Gastrocnemius medialis (tissue), 4 donors: ENCODE measurements at regions not wholly inside any gene's neighbourhood (a gene's known extent, or its start where the extent isn't known, plus 50 kb on each side); places are given as distances from the start of the nearest gene placed in this dataset.

ENCODE experiments used
- ATAC-seq, 2 donors: fragments of 150-250 bp; one replicate each; pipeline ENCODE4 v1.9.1; 2016
- DNase-seq, 2 donors: peaks; one replicate each; pipeline ENCODE4 v3.0.0-alpha.2; 2019
- H3K27ac ChIP-seq, 4 donors: fragments of 200-600 bp; sonication (generic); 1 replicate in 1 of 4; 2 replicates in 3 of 4; pipeline ENCODE4 v1.5.1; 2016 to 2018; ENCODE audit warnings: mild to moderate bottlenecking in 2 of 4, moderate library complexity in 1 of 4
- H3K27me3 ChIP-seq, 3 donors: fragments of 200-600 bp; sonication (generic) in 2 of 3; 1 replicate in 1 of 3; 2 replicates in 2 of 3; pipeline versions ENCODE4 v1.5.1 to v1.6.0; 2016 to 2019; ENCODE audit warnings: mild to moderate bottlenecking in 1 of 3, moderate library complexity in 1 of 3
- H3K36me3 ChIP-seq, 2 donors: fragments of 200-600 bp; sonication (generic) in 1 of 2; one replicate each; pipeline ENCODE4 v1.5.1; 2017 to 2018
- H3K4me1 ChIP-seq, 2 donors: fragments of 200-600 bp; sonication (generic) in 1 of 2; one replicate each; pipeline ENCODE4 v1.5.1; 2016 to 2017; ENCODE audit warnings: mild to moderate bottlenecking in 2 of 2
- H3K4me3 ChIP-seq, 4 donors: fragments of 200-600 bp; sonication (generic) in 3 of 4; 1 replicate in 1 of 4; 2 replicates in 3 of 4; pipeline ENCODE4 v1.5.1; 2016 to 2019; ENCODE audit warnings: mild to moderate bottlenecking in 2 of 4
- H3K9me3 ChIP-seq, 3 donors: fragments of 200-600 bp; sonication (generic) in 2 of 3; 1 replicate in 1 of 3; 2 replicates in 2 of 3; pipeline ENCODE4 v1.5.1; 2016 to 2019
- POLR2A ChIP-seq, 2 donors: fragments of 450-650 bp; IDR thresholded peaks; one replicate each; pipeline ENCODE4 v1.6.1; 2017; ENCODE audit warnings: antibody characterized with exemption in 2 of 2, mild to moderate bottlenecking in 2 of 2, moderate library complexity in 2 of 2
- in situ Hi-C, 4 donors: fragments of 200-750 bp; cut with MboI; loops; one replicate each; pipeline versions ENCODE4 v1.15.0 to v1.8.0; 2017; ENCODE audit warnings: low sequenced_read_pairs in 4 of 4
- intact Hi-C: fragments of 100-400 bp; cut with DNase I; formaldehyde crosslinking; loops from one replicate; pipeline ENCODE4 v1.15.1; 2023; ENCODE audit warnings: low total_unique reads
- TF ChIP-seq, protein P1 (sequence below), 5 experiments: fragments of 450-650 bp in 3 of 5; fragments of 200-600 bp in 2 of 5; sonication (generic) in 2 of 5; IDR thresholded peaks in 4 of 5; conservative IDR thresholded peaks in 1 of 5; 1 replicate in 4 of 5; 2 replicates in 1 of 5; pipeline ENCODE4 v1.5.1; 2016 to 2019; ENCODE audit warnings: antibody characterized with exemption in 5 of 5, mild to moderate bottlenecking in 3 of 5, moderate library complexity in 3 of 5

DNA sequence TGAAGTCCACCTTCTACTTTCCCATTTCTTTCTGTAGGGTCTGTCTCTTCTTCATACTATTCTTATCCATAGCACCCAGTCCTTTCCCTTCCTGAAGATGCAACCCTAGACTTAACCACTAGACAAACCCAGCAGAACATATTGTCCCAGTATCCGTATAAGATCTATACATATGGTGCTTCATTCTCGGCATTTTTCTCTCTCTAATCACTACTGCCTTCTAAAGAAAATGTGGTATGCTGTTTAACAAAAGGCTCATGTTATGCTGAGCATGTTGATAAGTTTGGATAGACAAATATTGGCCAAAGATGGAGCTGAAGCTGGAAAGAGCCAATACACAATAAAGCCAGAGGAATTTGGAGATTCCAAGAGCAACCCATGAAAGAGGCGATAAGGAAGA lies 212.6 kb downstream of the MAFB start:
- ATAC-seq (no peak), DNase-seq (no peak)
- H3K9me3 ChIP-seq, result no peaks in the 10 kb centered on the region
- peaks cover 0 to 15% of the 10 kb centered on the region in 2 donors for H3K4me1 ChIP-seq
- no peaks in the 10 kb centered on the region for H3K27me3 ChIP-seq
- H3K27ac ChIP-seq, result no peak overlapping the region
- TF ChIP-seq, protein P1, sequence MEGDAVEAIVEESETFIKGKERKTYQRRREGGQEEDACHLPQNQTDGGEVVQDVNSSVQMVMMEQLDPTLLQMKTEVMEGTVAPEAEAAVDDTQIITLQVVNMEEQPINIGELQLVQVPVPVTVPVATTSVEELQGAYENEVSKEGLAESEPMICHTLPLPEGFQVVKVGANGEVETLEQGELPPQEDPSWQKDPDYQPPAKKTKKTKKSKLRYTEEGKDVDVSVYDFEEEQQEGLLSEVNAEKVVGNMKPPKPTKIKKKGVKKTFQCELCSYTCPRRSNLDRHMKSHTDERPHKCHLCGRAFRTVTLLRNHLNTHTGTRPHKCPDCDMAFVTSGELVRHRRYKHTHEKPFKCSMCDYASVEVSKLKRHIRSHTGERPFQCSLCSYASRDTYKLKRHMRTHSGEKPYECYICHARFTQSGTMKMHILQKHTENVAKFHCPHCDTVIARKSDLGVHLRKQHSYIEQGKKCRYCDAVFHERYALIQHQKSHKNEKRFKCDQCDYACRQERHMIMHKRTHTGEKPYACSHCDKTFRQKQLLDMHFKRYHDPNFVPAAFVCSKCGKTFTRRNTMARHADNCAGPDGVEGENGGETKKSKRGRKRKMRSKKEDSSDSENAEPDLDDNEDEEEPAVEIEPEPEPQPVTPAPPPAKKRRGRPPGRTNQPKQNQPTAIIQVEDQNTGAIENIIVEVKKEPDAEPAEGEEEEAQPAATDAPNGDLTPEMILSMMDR (IDR thresholded peaks at IDR 0.05 in 4 of 5, conservative IDR thresholded peaks at IDR 0.05 in 1 of 5), result no peak
- TF ChIP-seq POLR2A (IDR thresholded peaks at IDR 0.05), result no peak
- H3K36me3 ChIP-seq, result no peaks in the 10 kb centered on the region
- intact Hi-C loops, result no loop called here
- in situ Hi-C loops, result loop anchor here in 1 of 4 donors (25.0 kb wide), 1 partner anchor 89 kb away; no protein-coding TSS in a partner anchor
- no peak overlapping the region for H3K4me3 ChIP-seq

- ATAC-seq (no peak), DNase-seq (no peak)
- Histone ChIP-seq H3K4me3 (no peak overlapping the region), H3K9me3 (no peaks in the 10 kb centered on the region), H3K36me3 (no peaks in the 10 kb centered on the region), H3K27ac (no peak overlapping the region), H3K4me1 (peaks cover 4 to 5% of the 10 kb centered on the region in 2 donors), H3K27me3 (no peaks in the 10 kb centered on the region)
- TF ChIP-seq, protein P1 (IDR thresholded peaks at IDR 0.05 in 4 of 5, conservative IDR thresholded peaks at IDR 0.05 in 1 of 5), result no peak
- TF ChIP-seq POLR2A (IDR thresholded peaks at IDR 0.05), result no peak
- in situ Hi-C loops, result no loop called here
- intact Hi-C loops, result no loop called here
Measured at GRCh38 chr20:40472905-40473304, 216.1 kb downstream of the MAFB start.

GRCh38 chr20:40471261-40471629 lies 217.8 kb downstream of the MAFB start:
- ATAC-seq (no peak), DNase-seq (peak in 1 of 2 donors; percentile 13)
- no peaks in the 10 kb centered on the region for H3K27me3 ChIP-seq
- no peaks in the 10 kb centered on the region for H3K36me3 ChIP-seq
- in situ Hi-C loops (no loop called here), intact Hi-C loops (no loop called here)
- no peak overlapping the region for H3K27ac ChIP-seq
- no peak overlapping the region for H3K4me3 ChIP-seq
- TF ChIP-seq, protein P1 (IDR thresholded peaks at IDR 0.05 in 4 of 5, conservative IDR thresholded peaks at IDR 0.05 in 1 of 5), result no peak
- no peak for TF ChIP-seq POLR2A (IDR thresholded peaks at IDR 0.05)
- H3K4me1 ChIP-seq, result peaks cover 0 to 4% of the 10 kb centered on the region in 2 donors
- no peaks in the 10 kb centered on the region for H3K9me3 ChIP-seq

DNA sequence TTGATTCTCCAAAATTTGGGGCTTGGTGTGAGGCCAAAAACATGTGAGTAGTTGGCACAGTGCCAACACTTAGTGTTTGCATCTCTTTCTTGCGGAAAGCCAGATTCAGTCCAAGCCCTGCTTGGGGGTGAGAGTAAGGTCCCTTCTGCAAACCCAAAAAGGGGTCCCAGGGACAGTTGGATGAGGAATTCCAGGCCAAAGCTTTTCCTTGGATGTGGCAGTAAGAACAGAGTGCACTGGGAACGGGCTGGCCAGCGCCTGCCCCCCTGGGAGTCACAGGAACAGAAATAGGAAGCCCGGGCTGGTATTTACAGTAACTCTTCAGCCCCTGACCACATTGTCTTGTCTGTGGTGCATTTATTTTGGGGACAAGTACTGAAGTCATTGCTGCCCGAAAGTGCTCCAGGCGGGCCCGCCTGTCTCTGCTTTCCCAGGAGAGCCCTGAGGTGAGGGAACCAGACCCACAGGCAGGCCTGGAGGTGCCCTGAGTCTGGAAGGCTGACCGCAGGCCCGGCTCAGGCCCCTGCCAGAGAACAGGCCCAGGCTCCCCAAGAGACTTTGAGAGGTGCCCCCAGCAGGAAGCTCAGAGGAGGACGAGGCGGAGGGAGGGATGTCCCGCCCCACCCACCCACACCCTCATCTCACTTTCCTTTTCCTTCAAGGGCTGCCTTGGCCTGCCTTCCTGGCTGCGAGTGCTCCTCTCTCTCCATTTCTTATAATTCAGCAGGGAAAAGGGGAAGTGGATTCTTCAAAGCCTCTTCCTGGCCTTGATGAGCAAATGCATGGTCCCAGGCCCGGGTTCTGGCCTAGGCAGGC lies 218.4 kb downstream of the MAFB start:
- Histone ChIP-seq H3K4me1 (peaks cover 0 to 4% of the 10 kb centered on the region in 2 donors), H3K9me3 (no peaks in the 10 kb centered on the region), H3K27ac (peak overlapping the region in 1 of 4 donors; percentile 20), H3K4me3 (no peak overlapping the region), H3K36me3 (no peaks in the 10 kb centered on the region), H3K27me3 (no peaks in the 10 kb centered on the region)
- peak in 1 of 2 donors; percentile 21 for DNase-seq
- in situ Hi-C loops (no loop called here), intact Hi-C loops (no loop called here)
- TF ChIP-seq, protein P1 (IDR thresholded peaks at IDR 0.05 in 4 of 5, conservative IDR thresholded peaks at IDR 0.05 in 1 of 5), result no peak
- no peak for TF ChIP-seq POLR2A (IDR thresholded peaks at IDR 0.05)
- ATAC-seq, result peak in 1 of 2 donors; percentile 49
